Heart left ventricle (tissue), 16 donors: ENCODE measurements at regions not wholly inside any gene's neighbourhood (a gene's known extent, or its start where the extent isn't known, plus 50 kb on each side); places are given as distances from the start of the nearest gene placed in this dataset.

Experiments
- ATAC-seq, 4 donors: fragments of 200-7000 bp; cut with Tn5 transposase; one replicate each; pipeline ENCODE4 v1.9.1; 2020 to 2022; ENCODE audit warnings: moderate library complexity in 4 of 4, mild to moderate bottlenecking in 3 of 4, moderate number of reproducible peaks in 1 of 4
- DNase-seq, 5 donors: peaks; one replicate each; pipeline ENCODE4 v3.0.0-alpha.2; 2020
- H3K27ac ChIP-seq, 12 donors: fragments of 200-600 bp; sonication (generic) in 4 of 12; one replicate each; pipeline versions ENCODE4 v1.5.0 to v1.8.0; 2016 to 2022; ENCODE audit warnings: mild to moderate bottlenecking in 2 of 12
- H3K27me3 ChIP-seq, 9 donors: fragments of 200-600 bp; sonication (generic) in 2 of 9; one replicate each; pipeline versions ENCODE4 v1.5.1 to v1.8.0; 2016 to 2022; ENCODE audit warnings: mild to moderate bottlenecking in 3 of 9
- H3K36me3 ChIP-seq, 9 donors: fragments of 200-600 bp; sonication (generic) in 2 of 9; one replicate each; pipeline versions ENCODE4 v1.5.0 to v1.8.0; 2018 to 2022; ENCODE audit warnings: mild to moderate bottlenecking in 2 of 9
- H3K4me1 ChIP-seq, 12 donors: fragments of 200-600 bp; sonication (generic) in 4 of 12; one replicate each; pipeline versions ENCODE4 v1.5.0 to v1.8.0; 2016 to 2022; ENCODE audit warnings: mild to moderate bottlenecking in 3 of 12
- H3K4me3 ChIP-seq, 12 donors: fragments of 200-600 bp; sonication (generic) in 4 of 12; one replicate each; pipeline versions ENCODE4 v1.5.0 to v1.8.0; 2017 to 2022; ENCODE audit warnings: mild to moderate bottlenecking in 9 of 12, moderate library complexity in 4 of 12
- H3K9me3 ChIP-seq, 12 donors: fragments of 200-600 bp; sonication (generic) in 4 of 12; one replicate each; pipeline versions ENCODE4 v1.5.0 to v1.8.0; 2016 to 2022; ENCODE audit warnings: mild to moderate bottlenecking in 1 of 12
- CTCF ChIP-seq, 12 donors: fragments of 200-600 bp; sonication (generic) in 4 of 12; IDR thresholded peaks; one replicate each; pipeline versions ENCODE4 v1.5.0 to v1.8.0; 2018 to 2022; ENCODE audit warnings: antibody characterized with exemption in 12 of 12, mild to moderate bottlenecking in 5 of 12
- POLR2A ChIP-seq, 2 donors: fragments of 450-650 bp; IDR thresholded peaks; one replicate each; pipeline ENCODE4 v1.6.1; 2017; ENCODE audit warnings: antibody characterized with exemption in 2 of 2, mild to moderate bottlenecking in 2 of 2, moderate library complexity in 2 of 2
- whole genome bisulfite sequencing, 4 donors: extraction: QIAGEN DNeasy Blood & Tissue Kit in 2 of 4; methylation state at CpG; one replicate each; pipeline versions ENCODE4 v1.1.5 to v1.1.7; 2013 to 2018; 5-methylcytosine and 5-hydroxymethylcytosine counted together
- intact Hi-C, 10 donors: fragments of 100-400 bp; cut with DNase I; formaldehyde crosslinking; loops; one replicate each; pipeline versions ENCODE4 v1.11.1 to v1.14.2; 2022
- donor health status: ischemic (EF 13 %, LVEDD 7.1; RV severe dilation, severe dysfunction).
- donor health status: healthy with polysubstance abuse.
- donor health status: DM: no; HTN: yes; CAD: no.
- donor health status: DM: no; HTN: no; CAD: no.
- donor health status: ischemic (EF 25% LVEDD 6.9; RV normal size, moderate dysfunction).
- donor health status: ischemic (EF 25% LVEDD 5.7; RV mildly dilated, moderate dysfunction).
- donor health status: healthy.
- donor health status: DM: yes; HTN: yes; CAD: no.
- donor health status: ischemic (EF 35%, LVEDD 5.7; RV mildly dilated, moderate dysfunction).
- donor health status: nonischemic (EF 11% LVEDD 7.7; RV severe dilation, severe dysfunction).
- donor health status: DM: yes; HTN: yes; CAD: no.
- donor health status: PGD.
- donor health status: ischemic (EF 29% LVEDD 5.4; RV normal size, mild dysfunction).
- donor health status: nonischemic (EF 23%, LVEDD 6.1; RV moderate dilation, normal function).

GRCh38 chr13:91200486-91200885, 147.0 kb upstream of the MIR17HG start:
- intact Hi-C loops = no loop called here
- WGBS, 4 donors = 52 to 69% (median 59%) methylated on average over 3 of the region's 3 CpGs
- no peak for DNase-seq
- Histone ChIP-seq H3K4me3 (no peak overlapping the region), H3K9me3 (no peaks in the 10 kb centered on the region), H3K27me3 (peaks cover 0 to 3% (median 0%) of the 10 kb centered on the region in 9 donors), H3K27ac (no peak overlapping the region), H3K4me1 (no peaks in the 10 kb centered on the region), H3K36me3 (no peaks in the 10 kb centered on the region)
- no peak for ATAC-seq
- TF ChIP-seq POLR2A (IDR thresholded peaks at IDR 0.05) (no peak), CTCF (IDR thresholded peaks at IDR 0.05) (no peak)

GRCh38 chr13:91203430-91203829, 144.1 kb upstream of the MIR17HG start:
- no peak for DNase-seq
- intact Hi-C loops = no loop called here
- WGBS, 4 donors = 66 to 81% (median 75%) methylated on average over 1 of the region's 1 CpG
- H3K27ac ChIP-seq = no peak overlapping the region
- no peaks in the 10 kb centered on the region for H3K9me3 ChIP-seq
- no peak for ATAC-seq
- no peak for TF ChIP-seq POLR2A (IDR thresholded peaks at IDR 0.05)
- TF ChIP-seq CTCF (IDR thresholded peaks at IDR 0.05) = no peak
- H3K4me3 ChIP-seq = no peak overlapping the region
- H3K36me3 ChIP-seq = no peaks in the 10 kb centered on the region
- peaks cover 0 to 3% (median 0%) of the 10 kb centered on the region in 9 donors for H3K27me3 ChIP-seq
- no peaks in the 10 kb centered on the region for H3K4me1 ChIP-seq

- H3K27ac ChIP-seq = no peak overlapping the region
- 41 to 52% (median 48%) methylated on average over 4 of the region's 4 CpGs for WGBS, 4 donors
- intact Hi-C loops = no loop called here
- no peaks in the 10 kb centered on the region for H3K27me3 ChIP-seq
- ATAC-seq (no peak), DNase-seq (no peak)
- H3K36me3 ChIP-seq = no peaks in the 10 kb centered on the region
- no peak for TF ChIP-seq POLR2A (IDR thresholded peaks at IDR 0.05)
- no peak for TF ChIP-seq CTCF (IDR thresholded peaks at IDR 0.05)
- H3K9me3 ChIP-seq = peaks cover 0 to 6% (median 0%) of the 10 kb centered on the region in 12 donors
- H3K4me3 ChIP-seq = no peak overlapping the region
- H3K4me1 ChIP-seq = no peaks in the 10 kb centered on the region
These were observed 140.2 kb upstream of the MIR17HG start for GRCh38 chr13:91207261-91207660.

GRCh38 chr13:91211510-91211909, 136.0 kb upstream of the MIR17HG start:
- Histone ChIP-seq H3K9me3 (peaks cover 0 to 6% (median 0%) of the 10 kb centered on the region in 12 donors), H3K36me3 (no peaks in the 10 kb centered on the region), H3K4me1 (no peaks in the 10 kb centered on the region), H3K4me3 (no peak overlapping the region), H3K27me3 (no peaks in the 10 kb centered on the region), H3K27ac (no peak overlapping the region)
- no peak for DNase-seq
- no peak for ATAC-seq
- WGBS, 4 donors = 50 to 56% (median 50%) methylated on average over 3 of the region's 3 CpGs
- TF ChIP-seq CTCF (IDR thresholded peaks at IDR 0.05) = no peak
- no peak for TF ChIP-seq POLR2A (IDR thresholded peaks at IDR 0.05)
- intact Hi-C loops = no loop called here
